Left renal pelvis (tissue), 4 donors: ENCODE measurements at regions not wholly inside any gene's neighbourhood (a gene's known extent, or its start where the extent isn't known, plus 50 kb on each side); places are given as distances from the start of the nearest gene placed in this dataset.

ENCODE experiments used
- DNase-seq, 4 donors: peaks; one replicate each; pipeline ENCODE4 v3.0.0-alpha.2; 2013; ENCODE audit warnings: low read depth in 4 of 4, low spot score in 3 of 4

DNA sequence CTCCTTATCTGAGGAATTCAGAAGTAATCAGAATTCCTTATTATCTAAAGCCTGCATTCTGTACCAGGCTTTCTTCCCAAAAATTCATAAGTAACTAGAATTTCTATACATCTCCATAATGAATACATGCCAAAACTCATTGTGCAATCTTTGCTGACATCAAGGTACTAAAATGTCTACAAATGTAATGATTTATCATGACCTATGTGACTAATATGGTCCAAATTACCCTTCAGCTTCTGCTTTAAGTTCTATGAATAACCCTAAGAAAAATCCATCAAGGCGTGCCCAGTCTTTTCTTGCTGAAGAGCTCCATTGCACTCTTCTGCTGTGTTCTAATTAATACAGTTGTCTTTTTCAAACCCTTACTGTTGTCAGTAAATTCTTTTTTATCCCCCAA is 58.5 kb upstream of the SLITRK1 start:
- no peak for DNase-seq

DNA sequence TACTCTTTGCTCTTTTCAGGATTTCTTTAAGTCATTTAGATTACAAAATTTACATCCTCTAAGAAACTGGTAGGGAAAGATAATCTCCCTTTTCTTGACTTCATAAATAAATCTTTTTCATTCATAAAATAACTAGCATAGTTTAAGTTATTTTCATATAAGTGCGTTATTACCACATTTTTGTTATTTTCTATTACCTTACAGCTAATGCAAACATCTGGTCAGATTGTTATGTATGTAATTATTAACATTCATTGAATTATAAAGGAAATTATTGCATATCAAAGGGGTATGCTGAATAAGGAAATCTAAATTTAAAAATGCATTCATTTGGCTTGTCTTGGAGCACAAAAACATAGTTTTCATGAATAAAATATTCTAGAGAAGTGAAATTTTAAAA is 55.3 kb upstream of the SLITRK1 start:
- no peak for DNase-seq

DNA sequence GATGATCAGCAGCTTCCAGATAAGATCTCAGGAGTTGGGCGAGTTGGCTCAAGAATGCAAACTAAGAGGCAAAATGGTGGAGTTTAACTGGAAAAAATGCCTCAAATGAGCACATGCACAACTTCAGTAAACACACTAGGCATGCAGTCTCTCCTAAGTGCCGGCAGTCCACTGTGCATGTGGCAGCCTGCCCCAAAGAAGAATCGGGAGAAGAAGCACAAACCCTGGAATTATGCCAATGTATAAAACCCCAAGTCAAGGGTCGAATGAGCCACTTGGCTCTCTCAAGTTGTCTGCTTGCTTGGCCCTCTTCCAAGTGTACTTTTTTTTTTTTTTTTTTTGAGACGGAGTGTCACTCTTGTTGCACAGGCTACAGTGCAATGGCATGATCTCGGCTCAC is 53.3 kb upstream of the SLITRK1 start:
- no peak for DNase-seq
